Hypothalamus (tissue), 51 donors: ENCODE measurements at regions not wholly inside any gene's neighbourhood (a gene's known extent, or its start where the extent isn't known, plus 50 kb on each side); places are given as distances from the start of the nearest gene placed in this dataset.
"Not testable (repeated sequence)": the region's sequence is repeated elsewhere in the genome, so short reads cannot be mapped to it uniquely, and the experiment has no call there.

ENCODE experiments used
- DNase-seq, 51 donors: peaks; one replicate each; lab custom pipeline; 2025; lab: John Stamatoyannopoulos, UW

- no peak for DNase-seq
Measured at GRCh38 chr20:55103188-55103587, 627.8 kb downstream of the DOK5 start.

- no peak for DNase-seq
Measured at GRCh38 chr20:55099251-55099650, 623.9 kb downstream of the DOK5 start.

- DNase-seq: no peak
Measured at GRCh38 chr20:55097621-55098020, 622.2 kb downstream of the DOK5 start.

GRCh38 chr20:55095745-55096400, 620.5 kb downstream of the DOK5 start:
- peak in 1 of 51 donors; percentile 0 for DNase-seq

GRCh38 chr20:55094353-55094861, 619.0 kb downstream of the DOK5 start:
- no peak for DNase-seq

- no peak for DNase-seq
Measured at GRCh38 chr20:55090286-55090685, 614.9 kb downstream of the DOK5 start.

- DNase-seq: no peak
Measured at GRCh38 chr20:55086421-55086820, 611.0 kb downstream of the DOK5 start.

- DNase-seq: no peak
Measured at GRCh38 chr20:55079917-55080316, 604.5 kb downstream of the DOK5 start.

- not testable (repeated sequence) for DNase-seq
Measured at GRCh38 chr20:55074266-55074840, 599.0 kb downstream of the DOK5 start.

GRCh38 chr20:55070001-55070400, 594.6 kb downstream of the DOK5 start:
- DNase-seq: no peak

- DNase-seq: no peak
Measured at GRCh38 chr20:55067158-55067825, 591.9 kb downstream of the DOK5 start.

GRCh38 chr20:55058938-55059337, 583.5 kb downstream of the DOK5 start:
- no peak for DNase-seq

GRCh38 chr20:55057779-55058415, 582.5 kb downstream of the DOK5 start:
- DNase-seq: no peak

- no peak for DNase-seq
Measured at GRCh38 chr20:55054453-55054852, 579.1 kb downstream of the DOK5 start.

GRCh38 chr20:55053389-55053788, 578.0 kb downstream of the DOK5 start:
- DNase-seq: no peak

- no peak for DNase-seq
Measured at GRCh38 chr20:55052459-55052858, 577.1 kb downstream of the DOK5 start.

- no peak for DNase-seq
Measured at GRCh38 chr20:55038684-55039083, 563.3 kb downstream of the DOK5 start.

- no peak for DNase-seq
Measured at GRCh38 chr20:55031971-55032370, 556.6 kb downstream of the DOK5 start.

- no peak for DNase-seq
Measured at GRCh38 chr20:55014766-55015165, 539.4 kb downstream of the DOK5 start.

- DNase-seq: no peak
Measured at GRCh38 chr20:55010761-55011160, 535.4 kb downstream of the DOK5 start.

- DNase-seq: no peak
Measured at GRCh38 chr20:55009066-55009465, 533.7 kb downstream of the DOK5 start.
